Endothelial cell (in vitro differentiated cells): ENCODE measurements at regions not wholly inside any gene's neighbourhood (a gene's known extent, or its start where the extent isn't known, plus 50 kb on each side); places are given as distances from the start of the nearest gene placed in this dataset.

ENCODE experiments used
- DNase-seq: peaks from one replicate; pipeline ENCODE4 v3.0.0; 2021; ENCODE audit warnings: low spot score
- H3K27ac Mint-ChIP-seq: one replicate; pipeline ENCODE4 v1.8.0; 2021; ENCODE audit warnings: mixed read lengths, inconsistent platforms; ENCODE audit not compliant: unreplicated experiment
- H3K27me3 Mint-ChIP-seq: one replicate; pipeline ENCODE4 v1.8.0; 2021; ENCODE audit warnings: mild to moderate bottlenecking, moderate library complexity, mixed read lengths, inconsistent platforms; ENCODE audit not compliant: unreplicated experiment
- H3K36me3 Mint-ChIP-seq: one replicate; pipeline ENCODE4 v1.8.0; 2021; ENCODE audit warnings: mild to moderate bottlenecking, low read depth, mixed read lengths, inconsistent platforms; ENCODE audit not compliant: unreplicated experiment
- H3K4me1 Mint-ChIP-seq: one replicate; pipeline ENCODE4 v1.8.0; 2021; ENCODE audit warnings: mild to moderate bottlenecking, mixed read lengths, inconsistent platforms; ENCODE audit not compliant: unreplicated experiment
- H3K4me3 Mint-ChIP-seq: one replicate; pipeline ENCODE4 v1.8.0; 2021; ENCODE audit warnings: mild to moderate bottlenecking, mixed read lengths, inconsistent platforms; ENCODE audit not compliant: unreplicated experiment
- H3K9me3 Mint-ChIP-seq: one replicate; pipeline ENCODE4 v1.8.0; 2021; ENCODE audit warnings: mixed read lengths, inconsistent platforms; ENCODE audit not compliant: unreplicated experiment
- CTCF ChIP-seq: fragments of 200-600 bp; sonication (generic); IDR thresholded peaks from one replicate; pipeline ENCODE4 v1.5.0; 2021; ENCODE audit warnings: antibody characterized with exemption; ENCODE audit not compliant: unreplicated experiment

GRCh38 chr14:58866391-58866790 lies 228.6 kb downstream of the DACT1 start:
- H3K27ac Mint-ChIP-seq: no peak overlapping the region
- H3K4me3 Mint-ChIP-seq: no peak overlapping the region

GRCh38 chr14:58870961-58871360 lies 233.2 kb downstream of the DACT1 start:
- no peak for TF ChIP-seq CTCF
- Mint-ChIP-seq H3K27ac (no peak overlapping the region), H3K36me3 (no peaks in the 10 kb centered on the region), H3K27me3 (peaks cover 1% of the 10 kb centered on the region), H3K9me3 (no peaks in the 10 kb centered on the region), H3K4me1 (no peaks in the 10 kb centered on the region), H3K4me3 (no peak overlapping the region)
- no peak for DNase-seq

More at GRCh38 chr14:58866391-58866790, 228.6 kb downstream of the DACT1 start:
- Mint-ChIP-seq H3K36me3 (no peaks in the 10 kb centered on the region), H3K4me1 (no peaks in the 10 kb centered on the region), H3K9me3 (no peaks in the 10 kb centered on the region), H3K27me3 (peaks cover 1% of the 10 kb centered on the region)
- no peak for DNase-seq
- TF ChIP-seq CTCF: no peak

GRCh38 chr14:58871573-58871972 lies 233.8 kb downstream of the DACT1 start:
- H3K27me3 Mint-ChIP-seq: no peaks in the 10 kb centered on the region
- H3K9me3 Mint-ChIP-seq: no peaks in the 10 kb centered on the region
- no peaks in the 10 kb centered on the region for H3K4me1 Mint-ChIP-seq
- no peak overlapping the region for H3K4me3 Mint-ChIP-seq
- no peak overlapping the region for H3K27ac Mint-ChIP-seq
- H3K36me3 Mint-ChIP-seq: no peaks in the 10 kb centered on the region
- no peak for DNase-seq
- no peak for TF ChIP-seq CTCF

GRCh38 chr14:58872061-58872460 lies 234.3 kb downstream of the DACT1 start:
- H3K4me3 Mint-ChIP-seq: no peak overlapping the region
- H3K27me3 Mint-ChIP-seq: no peaks in the 10 kb centered on the region
- no peaks in the 10 kb centered on the region for H3K36me3 Mint-ChIP-seq
- no peaks in the 10 kb centered on the region for H3K9me3 Mint-ChIP-seq
- H3K27ac Mint-ChIP-seq: no peak overlapping the region
- TF ChIP-seq CTCF: no peak
- H3K4me1 Mint-ChIP-seq: no peaks in the 10 kb centered on the region
- DNase-seq: no peak

- DNase-seq: no peak
- Mint-ChIP-seq H3K36me3 (no peaks in the 10 kb centered on the region), H3K27me3 (no peaks in the 10 kb centered on the region), H3K27ac (no peak overlapping the region), H3K9me3 (no peaks in the 10 kb centered on the region), H3K4me1 (no peaks in the 10 kb centered on the region), H3K4me3 (no peak overlapping the region)
- TF ChIP-seq CTCF: no peak
Observed at GRCh38 chr14:58873228-58873953, 235.6 kb downstream of the DACT1 start.
